HepG2 (cell line): ENCODE measurements at regions not wholly inside any gene's neighbourhood (a gene's known extent, or its start where the extent isn't known, plus 50 kb on each side); places are given as distances from the start of the nearest gene placed in this dataset.

Source experiments
- ATAC-seq: fragments of 200-7000 bp; cut with Tn5 transposase; 3 replicates; pipeline ENCODE4 v1.9.1; 2020; ENCODE audit warnings: mild to moderate bottlenecking, moderate library complexity
- BruUV-seq: library from RNA; stranded (reverse); fragments of 400-500 nt; replicated peaks from 2 replicates; lab custom pipeline; 2021; lab: Mats Ljungman, UMichigan
- CTCF ChIA-PET: fragments of 300-600 bp; formaldehyde crosslinking; extraction: SDS; loops from one replicate; lab custom pipeline; 2021; ENCODE audit warnings: low total read pairs, inconsistent platforms, low intra/inter-chr PET ratio; lab: Yijun Ruan, JAX
- POLR2A ChIA-PET: fragments of 350-600 bp; sonication (Branson Sonifier 250); formaldehyde crosslinking; loops from one replicate; lab custom pipeline; 2020; ENCODE audit warnings: antibody characterized with exemption, inconsistent platforms; lab: Yijun Ruan, JAX
- DNase-seq: peaks from one replicate; pipeline ENCODE4 v3.0.0-alpha.2; 2015; ENCODE audit warnings: low spot score
- FAIRE-seq: peaks from 3 replicates; lab custom pipeline; 2011; peaks lifted over from hg19 to GRCh38; lab: Jason Lieb, UNC
- H2AFZ ChIP-seq: one replicate; pipeline ENCODE4 v1.6.1; 2011; ENCODE audit warnings: low read length, inconsistent platforms
- H3K27ac ChIP-seq: fragments of 300-600 bp; 3 replicates; pipeline ENCODE4 v1.8.0; 2011; ENCODE audit warnings: mixed run types, mild to moderate bottlenecking, mixed read lengths, low read length, inconsistent platforms; ENCODE audit not compliant: insufficient read depth; ENCODE audit errors: extremely low read length
- H3K27me3 ChIP-seq, 2 experiments: fragments of 200-600 bp in 1 of 2; 2 replicates in 1 of 2; 3 replicates in 1 of 2; pipeline versions ENCODE4 v1.6.0 to v1.8.0; 2011; ENCODE audit warnings: low read length in 2 of 2, mild to moderate bottlenecking in 2 of 2, moderate library complexity in 2 of 2, inconsistent platforms in 1 of 2; ENCODE audit not compliant: insufficient read depth in 2 of 2, control insufficient read depth in 1 of 2
- H3K36me3 ChIP-seq, 2 experiments: fragments of 200-600 bp in 1 of 2; replicated peaks in 1 of 2; 2 replicates in 1 of 2; 3 replicates in 1 of 2; pipeline versions ENCODE4 v1.5.1 to v1.8.0; 2011; ENCODE audit warnings: low read length in 2 of 2, inconsistent platforms in 1 of 2; ENCODE audit not compliant: insufficient read depth in 2 of 2, control insufficient read depth in 1 of 2
- H3K4me1 ChIP-seq: 2 replicates; pipeline ENCODE4 v1.5.1; 2012; ENCODE audit warnings: low read length, inconsistent platforms; ENCODE audit not compliant: insufficient read depth
- H3K4me2 ChIP-seq: 2 replicates; pipeline ENCODE4 v1.6.0; 2011; ENCODE audit warnings: low read depth, low read length, inconsistent platforms
- H3K4me3 ChIP-seq, 3 experiments: fragments of 200-600 bp in 1 of 3; sonication (generic), shearing (Covaris generic) in 1 of 3; replicated peaks in 1 of 3; 2 replicates each; pipeline ENCODE4 v1.5.1; 2011 to 2016; ENCODE audit warnings: low read length in 3 of 3, inconsistent platforms in 2 of 3, low read depth in 2 of 3, mild to moderate bottlenecking in 2 of 3, control low read depth in 1 of 3, mixed read lengths in 1 of 3; ENCODE audit not compliant: insufficient read depth in 1 of 3
- H3K79me2 ChIP-seq: one replicate; pipeline ENCODE4 v1.6.1; 2011; ENCODE audit warnings: low read length, inconsistent platforms; ENCODE audit not compliant: insufficient read depth
- H3K9ac ChIP-seq: 2 replicates; pipeline ENCODE4 v1.6.0; 2011; ENCODE audit warnings: mild to moderate bottlenecking, low read depth, low read length, inconsistent platforms; ENCODE audit not compliant: insufficient read depth
- H3K9me3 ChIP-seq: 2 replicates; pipeline ENCODE4 v1.5.1; 2012; ENCODE audit warnings: mild to moderate bottlenecking, low read length
- H4K20me1 ChIP-seq: 2 replicates; pipeline ENCODE4 v1.6.0; 2011; ENCODE audit warnings: inconsistent platforms, mild to moderate bottlenecking, low read length, moderate library complexity; ENCODE audit not compliant: insufficient read depth
- AHR ChIP-seq: IDR thresholded peaks from 2 replicates; pipeline ENCODE4 v1.6.1; 2018; ENCODE audit warnings: missing genetic modification reagents, missing compliant biosample characterization
- CEBPB ChIP-seq: IDR thresholded peaks from 2 replicates; pipeline ENCODE4 v1.6.1; 2011; ENCODE audit warnings: low read depth, low read length, improper control_type of control experiment, borderline replicate concordance
- RNF219 ChIP-seq: sonication (generic); formaldehyde crosslinking; IDR thresholded peaks from 2 replicates; pipeline ENCODE4 v1.5.0; 2020; ENCODE audit warnings: mild to moderate bottlenecking, missing genetic modification reagents
- SNAPC4 ChIP-seq: sonication (generic); formaldehyde crosslinking; IDR thresholded peaks from 2 replicates; pipeline ENCODE4 v1.4.0; 2020; ENCODE audit warnings: mild to moderate bottlenecking, missing genetic modification reagents
- TEAD2 ChIP-seq: sonication (generic); formaldehyde crosslinking; IDR thresholded peaks from 2 replicates; pipeline ENCODE4 v1.9.0; 2021; ENCODE audit warnings: missing genetic modification reagents
- ZC3H13 ChIP-seq: sonication (generic); formaldehyde crosslinking; IDR thresholded peaks from 2 replicates; pipeline ENCODE4 v1.8.1; 2023; ENCODE audit warnings: mild to moderate bottlenecking, missing genetic modification reagents, moderate library complexity
- ZNF256 ChIP-seq: sonication (generic); formaldehyde crosslinking; conservative IDR thresholded peaks from 2 replicates; pipeline ENCODE4 v1.4.0; 2020; ENCODE audit warnings: missing genetic modification reagents
- ZNF280B ChIP-seq: sonication (generic); formaldehyde crosslinking; IDR thresholded peaks from 2 replicates; pipeline ENCODE4 v1.5.0; 2020; ENCODE audit warnings: missing genetic modification reagents, mild to moderate bottlenecking, borderline replicate concordance
- ZNF547 ChIP-seq: sonication (generic); formaldehyde crosslinking; IDR thresholded peaks from 2 replicates; pipeline ENCODE4 v1.5.1; 2020; ENCODE audit warnings: mild to moderate bottlenecking, missing genetic modification reagents
- WGBS: methylation state at CpG from one replicate; pipeline ENCODE4 v1.1.6; 2017; ENCODE audit warnings: low lambda C conversion rate; 5-methylcytosine and 5-hydroxymethylcytosine counted together
- in situ Hi-C: cut with HindIII; loops from 2 replicates; pipeline ENCODE4 v1.10.0; 2017; ENCODE audit warnings: low pct_unique_long_range_greater_than_20kb; ENCODE audit not compliant: extremely low pct_ligation_motif_present
- intact Hi-C: fragments of 100-400 bp; cut with micrococcal nuclease; formaldehyde crosslinking; loops from one replicate; pipeline ENCODE4 v1.10.0; 2022; ENCODE audit not compliant: unreplicated experiment

GRCh38 chr3:159640225-159640624 is 348.4 kb upstream of the IL12A start:
- Histone ChIP-seq H2AFZ (no peak overlapping the region), H3K4me2 (no peak overlapping the region), H3K4me1 (no peaks in the 10 kb centered on the region), H4K20me1 (no peaks in the 10 kb centered on the region), H3K27ac (no peak overlapping the region), H3K79me2 (no peaks in the 10 kb centered on the region), H3K9ac (no peak overlapping the region), H3K4me3 (no peak overlapping the region), H3K27me3 (no peaks in the 10 kb centered on the region; a peak in 1 of 5 replicates), H3K9me3 (no peaks in the 10 kb centered on the region), H3K36me3 (no peaks in the 10 kb centered on the region)
- ChIA-PET POLR2A (no interaction called here), CTCF (no interaction called here)
- in situ Hi-C loops (no loop called here), intact Hi-C loops (no loop called here)
- BruUV-seq: no TSS peak
- no peak for ATAC-seq
- TF ChIP-seq AHR (no peak), RNF219 (CRISPR knock-in tag) (no peak), TEAD2 (CRISPR knock-in tag) (no peak), CEBPB (peak; percentile 41; the same call in 1 of the 2 replicates), ZNF280B (CRISPR knock-in tag) (no peak)
- no peak for FAIRE-seq
- DNase-seq: no peak
- WGBS: 58% methylated on average over 4 of the region's 4 CpGs

- Histone ChIP-seq H3K27me3 (no peaks in the 10 kb centered on the region), H3K9me3 (no peaks in the 10 kb centered on the region), H4K20me1 (no peaks in the 10 kb centered on the region), H3K4me1 (no peaks in the 10 kb centered on the region), H3K9ac (no peak overlapping the region), H3K36me3 (no peaks in the 10 kb centered on the region), H3K4me2 (no peak overlapping the region), H3K79me2 (no peaks in the 10 kb centered on the region), H3K4me3 (no peak overlapping the region), H3K27ac (no peak overlapping the region), H2AFZ (no peak overlapping the region)
- POLR2A ChIA-PET: no interaction called here
- DNase-seq: no peak
- in situ Hi-C loops (no loop called here), intact Hi-C loops (no loop called here)
- CTCF ChIA-PET: no interaction called here
- no TSS peak for BruUV-seq
- ATAC-seq: no peak
- no peak for FAIRE-seq
- TF ChIP-seq ZNF256 (CRISPR knock-in tag) (no peak), SNAPC4 (CRISPR knock-in tag) (no peak), ZC3H13 (CRISPR knock-in tag) (no peak), ZNF547 (CRISPR knock-in tag) (no peak)
These were observed 345.2 kb upstream of the IL12A start for GRCh38 chr3:159643406-159643805.
